Thymus (tissue), 11 donors: ENCODE measurements at regions not wholly inside any gene's neighbourhood (a gene's known extent, or its start where the extent isn't known, plus 50 kb on each side); places are given as distances from the start of the nearest gene placed in this dataset.
"Not testable (repeated sequence)": the region's sequence is repeated elsewhere in the genome, so short reads cannot be mapped to it uniquely, and the experiment has no call there.

Source experiments
- DNase-seq, 9 donors: peaks; one replicate each; pipeline ENCODE4 v3.0.0-alpha.2; 2013; ENCODE audit warnings: low spot score in 9 of 9, low read depth in 6 of 9, missing footprints in 1 of 9
- H3K27ac ChIP-seq, 2 donors: one replicate each; pipeline ENCODE4 v1.5.1; 2013; ENCODE audit warnings: control low read depth in 1 of 2, low read depth in 1 of 2, low read length in 1 of 2, mild to moderate bottlenecking in 1 of 2, moderate library complexity in 1 of 2
- H3K27me3 ChIP-seq, 2 donors: one replicate each; pipeline ENCODE4 v1.5.1; 2013; ENCODE audit warnings: low read length in 1 of 2; ENCODE audit not compliant: control insufficient read depth in 2 of 2, insufficient read depth in 1 of 2
- H3K36me3 ChIP-seq, 2 donors: one replicate each; pipeline ENCODE4 v1.5.1; 2013; ENCODE audit warnings: low read length in 1 of 2, mild to moderate bottlenecking in 1 of 2, moderate library complexity in 1 of 2; ENCODE audit not compliant: control insufficient read depth in 2 of 2, insufficient read depth in 2 of 2
- H3K4me1 ChIP-seq, 2 donors: one replicate each; pipeline ENCODE4 v1.5.1; 2013; ENCODE audit warnings: low read length in 2 of 2; ENCODE audit not compliant: control insufficient read depth in 2 of 2, insufficient read depth in 2 of 2
- H3K4me3 ChIP-seq, 2 donors: one replicate each; pipeline ENCODE4 v1.5.1; 2013; ENCODE audit warnings: low read length in 2 of 2, control low read depth in 1 of 2, mild to moderate bottlenecking in 1 of 2
- H3K9me3 ChIP-seq, 2 donors: one replicate each; pipeline ENCODE4 v1.5.1; 2013; ENCODE audit warnings: low read length in 1 of 2, mild to moderate bottlenecking in 1 of 2; ENCODE audit not compliant: control insufficient read depth in 2 of 2, insufficient read depth in 1 of 2
- WGBS: extraction: QIAGEN DNeasy Blood & Tissue Kit; methylation state at CpG from one replicate; pipeline ENCODE4 v1.1.7; 2013; 5-methylcytosine and 5-hydroxymethylcytosine counted together
- donor health status: healthy.

DNA sequence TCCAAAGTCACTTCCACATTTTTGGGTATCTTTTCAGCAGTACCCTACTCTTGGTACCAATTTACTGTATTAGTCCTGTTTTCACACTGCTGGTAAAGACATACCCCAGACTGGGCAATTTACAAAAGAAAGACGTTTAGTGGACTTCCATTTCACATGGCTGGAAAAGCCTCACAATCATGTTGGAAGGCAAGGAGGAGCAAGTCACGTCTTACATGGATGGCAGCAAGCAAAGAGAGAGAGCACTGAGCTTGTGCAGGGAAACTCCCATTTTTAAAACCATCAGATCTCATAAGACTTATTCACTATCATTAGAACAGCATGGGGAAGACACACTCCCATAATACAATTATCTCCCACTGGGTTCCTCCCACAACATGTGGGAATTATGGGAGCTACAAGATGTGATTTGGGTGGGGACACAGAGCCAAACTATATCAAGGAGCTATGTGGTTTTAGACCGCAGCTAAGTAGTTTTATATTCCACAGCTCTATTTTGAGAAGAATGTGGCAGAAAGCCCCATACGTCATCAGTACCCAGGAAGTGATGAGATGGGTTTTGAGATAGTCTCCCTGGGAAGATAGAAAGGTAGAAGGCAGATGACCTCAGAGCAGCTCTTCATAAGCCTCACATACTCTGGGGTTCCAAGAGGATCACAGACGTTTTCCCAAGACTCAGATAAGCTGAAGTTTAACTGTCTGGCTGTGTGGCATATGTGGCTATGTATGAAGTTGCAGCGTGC is 96.3 kb downstream of the APIP start:
- no peaks in the 10 kb centered on the region for H3K36me3 ChIP-seq
- no peak overlapping the region for H3K27ac ChIP-seq
- no peak overlapping the region for H3K4me3 ChIP-seq
- peak in 1 of 9 donors; percentile 17 for DNase-seq
- H3K9me3 ChIP-seq, result no peaks in the 10 kb centered on the region
- WGBS, result 70% methylated on average over 6 of the region's 6 CpGs
- no peaks in the 10 kb centered on the region for H3K4me1 ChIP-seq
- no peaks in the 10 kb centered on the region for H3K27me3 ChIP-seq

DNA sequence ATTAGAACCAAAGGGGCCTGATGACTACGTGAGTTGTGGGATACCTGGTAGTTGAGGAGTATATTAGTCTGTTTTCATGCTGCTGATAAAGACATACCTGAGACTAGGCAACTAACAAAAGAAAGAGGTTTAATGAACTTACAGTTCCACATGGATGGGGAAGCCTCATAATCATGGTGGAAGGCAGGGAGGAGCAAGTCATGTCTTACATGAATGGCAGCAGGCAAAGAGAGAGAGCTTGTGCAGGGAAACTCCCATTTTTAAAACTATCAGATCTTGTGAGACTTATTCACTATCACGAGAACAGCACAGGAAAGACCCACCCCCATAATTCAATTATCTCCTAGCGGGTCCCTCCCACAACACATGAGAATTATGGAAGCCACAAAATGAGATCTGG is 98.4 kb downstream of the APIP start:
- H3K27me3 ChIP-seq, H3K9me3 ChIP-seq, H3K36me3 ChIP-seq, H3K27ac ChIP-seq, H3K4me1 ChIP-seq, DNase-seq, H3K4me3 ChIP-seq: not testable (repeated sequence)
- WGBS, result 96% methylated on average over 3 of the region's 3 CpGs

DNA sequence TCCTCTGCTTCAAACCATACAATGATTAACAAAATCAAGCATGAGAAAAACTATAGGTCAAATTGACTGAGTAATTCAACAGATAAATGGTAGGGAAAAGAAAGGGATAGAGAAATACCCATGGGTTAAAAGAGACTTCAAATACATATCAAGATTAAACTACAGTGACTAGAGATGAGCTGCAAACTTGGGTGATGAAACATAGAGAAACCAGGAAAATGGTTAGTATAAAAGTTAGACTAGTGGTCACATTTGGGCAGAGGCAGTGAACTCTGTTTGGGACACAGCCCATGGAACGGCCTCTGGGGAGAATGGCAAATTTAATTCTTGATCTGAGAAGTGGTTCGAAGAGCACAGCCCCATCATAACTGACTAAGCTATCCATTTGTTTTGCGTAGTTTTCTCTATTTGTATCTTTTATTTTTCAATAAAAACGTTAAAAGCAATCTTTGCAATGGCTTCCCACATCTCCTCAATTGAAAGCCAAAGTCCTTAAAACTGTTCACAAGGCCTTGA is 99.4 kb downstream of the APIP start:
- no peak overlapping the region for H3K27ac ChIP-seq
- H3K9me3 ChIP-seq, result peaks cover 0 to 3% of the 10 kb centered on the region in 2 donors
- no peak for DNase-seq
- no peaks in the 10 kb centered on the region for H3K36me3 ChIP-seq
- 92% methylated on average over 4 of the region's 4 CpGs for WGBS
- no peaks in the 10 kb centered on the region for H3K27me3 ChIP-seq
- no peaks in the 10 kb centered on the region for H3K4me1 ChIP-seq
- H3K4me3 ChIP-seq, result no peak overlapping the region

DNA sequence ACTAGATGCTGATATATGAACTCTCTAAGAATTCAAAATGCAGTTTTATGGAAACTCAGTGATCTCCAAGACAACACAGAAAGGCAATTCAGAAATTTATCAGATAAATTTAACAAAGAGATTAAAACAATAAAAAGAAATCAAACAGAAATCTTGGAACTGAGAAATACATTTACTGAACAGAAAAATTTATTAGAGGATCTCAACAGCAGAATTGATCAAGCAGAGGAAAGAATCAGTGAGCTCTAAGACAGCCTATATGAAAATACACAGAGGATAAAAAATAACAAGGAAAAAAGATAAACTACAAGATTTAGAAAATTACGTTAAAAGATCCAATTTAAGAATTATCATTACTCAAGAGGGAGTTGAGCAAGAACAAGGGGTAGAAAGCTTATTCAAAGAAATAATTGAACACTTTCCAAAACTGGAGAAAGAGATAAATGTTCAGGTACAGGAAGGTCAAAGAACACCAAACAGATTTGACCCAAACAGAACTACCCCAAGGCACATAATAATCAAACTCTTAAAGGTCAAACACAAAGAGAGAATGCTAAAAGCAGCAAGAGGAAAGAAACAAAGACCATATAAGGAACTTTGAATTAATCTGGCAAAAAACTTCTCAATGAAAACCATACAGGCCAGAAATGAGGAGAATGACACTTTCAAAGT is 103.1 kb downstream of the APIP start:
- no peak overlapping the region for H3K27ac ChIP-seq
- H3K4me1 ChIP-seq, result no peaks in the 10 kb centered on the region
- WGBS, result 99% methylated on average over 1 of the region's 1 CpG
- no peaks in the 10 kb centered on the region for H3K27me3 ChIP-seq
- no peak for DNase-seq
- H3K9me3 ChIP-seq, result peaks cover 0 to 3% of the 10 kb centered on the region in 2 donors
- H3K4me3 ChIP-seq, result no peak overlapping the region
- H3K36me3 ChIP-seq, result no peaks in the 10 kb centered on the region

DNA sequence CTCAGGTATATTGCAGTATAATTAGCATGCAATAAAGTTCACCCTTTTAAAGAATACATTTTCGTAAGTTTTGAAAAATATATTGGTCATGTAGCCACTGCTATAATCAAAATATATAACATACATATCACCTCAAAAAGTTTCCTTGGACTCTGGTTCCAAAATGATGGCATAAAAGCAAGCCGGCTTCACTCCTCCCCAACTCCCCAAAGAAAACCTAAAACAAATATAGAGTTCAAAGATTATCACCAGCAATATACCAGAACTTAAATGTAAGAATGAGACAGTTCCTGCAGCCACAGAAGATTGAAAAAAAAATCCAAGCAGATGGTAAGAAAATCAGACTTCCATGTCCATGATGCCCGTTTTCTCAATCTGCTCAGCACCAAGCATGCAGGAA is 104.3 kb downstream of the APIP start:
- Histone ChIP-seq H3K4me3 (no peak overlapping the region), H3K27ac (no peak overlapping the region), H3K9me3 (peaks cover 0 to 3% of the 10 kb centered on the region in 2 donors), H3K4me1 (no peaks in the 10 kb centered on the region), H3K36me3 (no peaks in the 10 kb centered on the region), H3K27me3 (no peaks in the 10 kb centered on the region)
- DNase-seq, result no peak
- 96% methylated on average over 3 of the region's 3 CpGs for WGBS

DNA sequence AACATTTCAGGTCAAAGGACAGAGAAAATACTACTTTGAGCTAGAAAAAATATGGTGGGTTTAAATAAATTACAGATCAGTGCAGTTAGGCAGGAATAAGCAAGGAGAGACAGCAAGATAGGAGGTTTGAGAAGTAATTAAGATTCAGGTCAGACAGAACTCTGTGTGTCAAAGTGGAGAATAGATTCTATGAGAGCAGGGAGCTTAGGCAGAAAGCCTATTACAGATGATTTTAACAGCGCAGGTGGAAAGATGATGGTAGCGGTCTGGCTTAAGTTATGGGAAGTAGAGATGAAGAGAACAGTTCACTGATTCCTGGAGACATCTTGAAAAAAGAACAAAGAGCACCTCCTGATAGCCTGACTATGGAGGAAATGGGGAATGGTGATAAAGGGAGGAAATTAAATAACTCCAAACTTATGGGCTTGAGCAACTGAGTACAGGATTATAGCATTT is 106.0 kb downstream of the APIP start:
- no peaks in the 10 kb centered on the region for H3K36me3 ChIP-seq
- no peak overlapping the region for H3K4me3 ChIP-seq
- WGBS, result 99% methylated on average over 2 of the region's 2 CpGs
- H3K9me3 ChIP-seq, result peaks cover 0 to 3% of the 10 kb centered on the region in 2 donors
- DNase-seq, result no peak
- H3K27ac ChIP-seq, result no peak overlapping the region
- H3K27me3 ChIP-seq, result no peaks in the 10 kb centered on the region
- H3K4me1 ChIP-seq, result no peaks in the 10 kb centered on the region

DNA sequence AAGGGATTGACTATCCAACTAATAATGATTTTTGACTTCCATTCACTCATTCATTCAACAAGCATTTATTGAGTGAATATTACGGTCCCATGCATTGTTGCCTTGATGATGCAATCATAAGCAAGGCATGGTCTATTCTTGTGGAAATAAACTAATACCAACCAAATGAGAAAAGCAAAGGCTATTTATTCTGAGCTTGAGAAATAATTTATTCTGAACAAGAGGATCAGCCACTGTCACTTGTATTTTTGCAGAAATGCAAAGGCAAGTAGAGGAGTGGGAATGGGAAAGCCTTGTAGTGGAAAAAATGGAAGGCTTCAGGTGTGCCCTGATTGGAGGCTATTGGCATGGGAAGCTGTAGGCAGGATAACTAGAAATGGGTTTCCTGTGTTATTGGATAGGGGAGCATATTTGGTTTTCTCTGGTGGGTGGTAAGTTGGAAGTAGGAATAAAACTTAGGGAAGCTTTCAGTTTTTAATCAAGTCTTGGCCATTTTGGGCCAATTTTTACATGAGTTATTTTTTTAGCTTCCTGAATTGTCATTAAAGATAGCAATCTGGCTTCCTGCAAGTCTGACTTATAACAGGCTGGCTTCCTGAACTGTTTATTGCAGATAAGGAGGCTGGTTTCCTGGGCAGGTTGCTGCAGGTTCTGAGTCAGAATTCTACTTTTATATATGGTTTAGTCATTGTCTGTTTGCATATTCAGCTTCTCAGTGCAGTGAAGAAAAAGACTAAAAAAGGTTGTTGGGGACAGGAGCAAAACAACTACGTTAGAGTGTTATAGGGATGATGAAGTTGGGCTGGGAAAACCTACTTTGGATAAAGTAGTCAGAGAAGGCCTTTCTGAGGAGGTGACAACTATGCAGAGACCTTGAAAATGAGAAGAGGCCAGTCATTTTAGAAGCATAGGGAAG is 106.7 kb downstream of the APIP start:
- DNase-seq, result no peak
- Histone ChIP-seq H3K4me1 (no peaks in the 10 kb centered on the region), H3K27ac (no peak overlapping the region), H3K27me3 (no peaks in the 10 kb centered on the region), H3K4me3 (no peak overlapping the region), H3K9me3 (peaks cover 0 to 3% of the 10 kb centered on the region in 2 donors), H3K36me3 (no peaks in the 10 kb centered on the region)
- WGBS, result 63% methylated on average over 2 of the region's 2 CpGs

DNA sequence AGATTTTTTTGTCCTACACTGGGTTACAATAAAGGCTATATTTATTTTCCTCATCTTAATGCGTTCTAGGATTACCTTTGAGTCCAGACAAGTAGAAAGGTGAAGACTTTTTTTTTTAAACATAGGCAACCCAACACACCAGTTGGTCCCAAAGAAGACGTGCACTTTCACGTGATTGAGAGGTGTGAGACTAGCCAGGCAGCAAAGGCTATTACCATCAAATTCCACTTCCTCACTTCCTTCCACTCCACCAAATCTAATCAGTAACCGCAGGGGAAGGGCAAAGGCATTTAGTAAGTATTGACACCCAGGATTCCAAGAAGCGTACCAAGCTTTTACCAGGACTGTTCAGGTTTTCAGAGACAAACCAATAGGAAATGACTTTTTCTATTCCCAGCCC is 109.3 kb downstream of the APIP start:
- no peaks in the 10 kb centered on the region for H3K4me1 ChIP-seq
- no peaks in the 10 kb centered on the region for H3K27me3 ChIP-seq

More for the DNA sequence above, 109.3 kb downstream of the APIP start:
- Histone ChIP-seq H3K4me3 (no peak overlapping the region), H3K9me3 (no peaks in the 10 kb centered on the region), H3K27ac (no peak overlapping the region), H3K36me3 (no peaks in the 10 kb centered on the region)
- 96% methylated on average over 5 of the region's 5 CpGs for WGBS
- DNase-seq, result no peak
